Smooth muscle cell (in vitro differentiated cells): ENCODE measurements at regions not wholly inside any gene's neighbourhood (a gene's known extent, or its start where the extent isn't known, plus 50 kb on each side); places are given as distances from the start of the nearest gene placed in this dataset.
"Not testable (repeated sequence)": the region's sequence is repeated elsewhere in the genome, so short reads cannot be mapped to it uniquely, and the experiment has no call there.

Experiments
- DNase-seq: peaks from one replicate; lab custom pipeline; 2025; ENCODE audit not compliant: unreplicated experiment; lab: John Stamatoyannopoulos, UW
- H2AFZ ChIP-seq: fragments of 200-600 bp; sonication (generic); 2 replicates; pipeline ENCODE4 v1.6.0; 2016; ENCODE audit warnings: antibody characterized with exemption, low read depth, mild to moderate bottlenecking
- H3F3A ChIP-seq: fragments of 200-600 bp; sonication (generic); 2 replicates; pipeline ENCODE4 v1.6.0; 2017; ENCODE audit warnings: antibody characterized with exemption, low read depth
- H3K27ac ChIP-seq: fragments of 200-600 bp; sonication (generic); 2 replicates; pipeline ENCODE4 v1.5.1; 2016; ENCODE audit warnings: low read depth, mild to moderate bottlenecking
- H3K27me3 ChIP-seq: fragments of 200-600 bp; sonication (generic); 2 replicates; pipeline ENCODE4 v1.6.1; 2016; ENCODE audit warnings: low read depth, mild to moderate bottlenecking
- H3K36me3 ChIP-seq: fragments of 200-600 bp; sonication (generic); 2 replicates; pipeline ENCODE4 v1.5.1; 2016; ENCODE audit warnings: low read depth
- H3K4me1 ChIP-seq: fragments of 200-600 bp; sonication (generic); 2 replicates; pipeline ENCODE4 v1.5.1; 2016; ENCODE audit warnings: low read depth
- H3K4me2 ChIP-seq: fragments of 200-600 bp; sonication (generic); 2 replicates; pipeline ENCODE4 v1.6.0; 2016; ENCODE audit warnings: mild to moderate bottlenecking
- H3K4me3 ChIP-seq: fragments of 200-600 bp; sonication (generic); 2 replicates; pipeline ENCODE4 v1.5.1; 2016; ENCODE audit warnings: mild to moderate bottlenecking
- H3K79me2 ChIP-seq: fragments of 200-600 bp; sonication (generic); 2 replicates; pipeline ENCODE4 v1.6.0; 2016; ENCODE audit warnings: low read depth, mild to moderate bottlenecking
- H3K9ac ChIP-seq: fragments of 200-600 bp; sonication (generic); 2 replicates; pipeline ENCODE4 v1.6.0; 2016; ENCODE audit warnings: low read depth
- H3K9me3 ChIP-seq: fragments of 200-600 bp; sonication (generic); replicated peaks from 2 replicates; pipeline ENCODE4 v1.5.1; 2016; ENCODE audit warnings: low read depth
- H4K20me1 ChIP-seq: fragments of 200-600 bp; sonication (generic); 2 replicates; pipeline ENCODE4 v1.6.0; 2016; ENCODE audit warnings: low read depth
- CTCF ChIP-seq: fragments of 200-600 bp; sonication (generic); IDR thresholded peaks from 2 replicates; pipeline ENCODE4 v1.5.1; 2017; ENCODE audit warnings: borderline replicate concordance, mild to moderate bottlenecking, antibody characterized with exemption; ENCODE audit not compliant: insufficient read depth, poor library complexity, severe bottlenecking
- WGBS: methylation state at CpG from one replicate; pipeline ENCODE4 v1.1.7; 2016; ENCODE audit warnings: low lambda C conversion rate; 5-methylcytosine and 5-hydroxymethylcytosine counted together

GRCh38 chr2:145789636-145790035 lies 1269.7 kb upstream of the ZEB2 start:
- no peaks in the 10 kb centered on the region for H4K20me1 ChIP-seq
- H2AFZ ChIP-seq, result no peak overlapping the region
- H3K36me3 ChIP-seq, result no peaks in the 10 kb centered on the region
- H3K79me2 ChIP-seq, result no peaks in the 10 kb centered on the region
- H3K27ac ChIP-seq, result no peak overlapping the region
- no peaks in the 10 kb centered on the region for H3K4me1 ChIP-seq
- no peaks in the 10 kb centered on the region for H3K9me3 ChIP-seq
- TF ChIP-seq CTCF, result no peak
- H3K9ac ChIP-seq, result no peak overlapping the region
- no peaks in the 10 kb centered on the region for H3K27me3 ChIP-seq
- H3K4me2 ChIP-seq, result no peak overlapping the region
- DNase-seq, result no peak
- WGBS, result 99% methylated on average over 3 of the region's 3 CpGs
- no peaks in the 10 kb centered on the region for H3F3A ChIP-seq
- no peak overlapping the region for H3K4me3 ChIP-seq

- H3K9ac ChIP-seq, H4K20me1 ChIP-seq, H3K4me1 ChIP-seq, H3K27ac ChIP-seq, H3K79me2 ChIP-seq, H3K9me3 ChIP-seq, H3F3A ChIP-seq, H3K27me3 ChIP-seq, DNase-seq, H3K4me2 ChIP-seq, H3K36me3 ChIP-seq, H3K4me3 ChIP-seq, H2AFZ ChIP-seq: not testable (repeated sequence)
- 93% methylated on average over 6 of the region's 6 CpGs for WGBS
Observed at GRCh38 chr2:145787597-145788361, 1267.9 kb upstream of the ZEB2 start.

- H3F3A ChIP-seq, H3K4me3 ChIP-seq: not testable (repeated sequence)
- 93% methylated on average over 5 of the region's 5 CpGs for WGBS
Observed at GRCh38 chr2:145782607-145783006, 1262.7 kb upstream of the ZEB2 start.

GRCh38 chr2:145777914-145778313 lies 1258.0 kb upstream of the ZEB2 start:
- Histone ChIP-seq H4K20me1 (no peaks in the 10 kb centered on the region), H2AFZ (no peak overlapping the region), H3K9me3 (no peaks in the 10 kb centered on the region), H3K27ac (no peak overlapping the region), H3K4me1 (no peaks in the 10 kb centered on the region), H3F3A (no peaks in the 10 kb centered on the region), H3K9ac (no peak overlapping the region), H3K4me3 (no peak overlapping the region), H3K79me2 (no peaks in the 10 kb centered on the region), H3K27me3 (no peaks in the 10 kb centered on the region), H3K4me2 (no peak overlapping the region), H3K36me3 (no peaks in the 10 kb centered on the region)
- TF ChIP-seq CTCF, result no peak
- no peak for DNase-seq
- 96% methylated on average over 3 of the region's 3 CpGs for WGBS

More at GRCh38 chr2:145782607-145783006, 1262.7 kb upstream of the ZEB2 start:
- H3K4me1 ChIP-seq, H3K36me3 ChIP-seq, H3K4me2 ChIP-seq, DNase-seq, H3K27ac ChIP-seq, H3K9me3 ChIP-seq, H4K20me1 ChIP-seq, H3K27me3 ChIP-seq, H2AFZ ChIP-seq, H3K9ac ChIP-seq, H3K79me2 ChIP-seq: not testable (repeated sequence)
